Esophagus mucosa (tissue), 1 donor: ENCODE measurements at regions not wholly inside any gene's neighbourhood (a gene's known extent, or its start where the extent isn't known, plus 50 kb on each side); places are given as distances from the start of the nearest gene placed in this dataset.
A peak's percentile ranks its signal among the peaks of the same experiment; 100 is the strongest.

ENCODE experiments used
- ATAC-seq: fragments of 200-7000 bp; cut with Tn5 transposase; one replicate; pipeline ENCODE4 v1.9.1; 2020
- donor health status: DM: yes; HTN: yes; CAD: no.

GRCh38 chr10:4041635-4042034 is 256.6 kb upstream of the KLF6 start:
- ATAC-seq: no peak

DNA sequence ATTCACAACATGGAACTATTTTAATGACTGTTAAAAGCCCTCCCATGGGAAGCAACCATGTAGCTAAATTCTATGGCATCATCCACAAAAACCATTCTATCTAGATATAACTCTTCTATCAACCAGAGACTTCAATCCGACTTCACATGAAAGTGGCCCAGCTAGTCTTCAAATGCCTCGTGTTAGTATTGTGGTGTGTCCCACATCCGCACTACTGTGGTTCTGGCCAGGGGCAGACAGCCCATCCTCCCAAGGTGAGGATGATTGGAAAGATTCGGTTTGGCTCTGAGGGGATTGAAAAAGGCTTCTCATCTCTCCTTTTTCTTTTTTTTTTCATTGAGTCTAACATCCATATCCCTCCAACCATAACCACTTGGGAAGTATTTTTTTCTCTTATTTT is 253.0 kb upstream of the KLF6 start:
- no peak for ATAC-seq

GRCh38 chr10:4035599-4035945 is 250.6 kb upstream of the KLF6 start:
- no peak for ATAC-seq

DNA sequence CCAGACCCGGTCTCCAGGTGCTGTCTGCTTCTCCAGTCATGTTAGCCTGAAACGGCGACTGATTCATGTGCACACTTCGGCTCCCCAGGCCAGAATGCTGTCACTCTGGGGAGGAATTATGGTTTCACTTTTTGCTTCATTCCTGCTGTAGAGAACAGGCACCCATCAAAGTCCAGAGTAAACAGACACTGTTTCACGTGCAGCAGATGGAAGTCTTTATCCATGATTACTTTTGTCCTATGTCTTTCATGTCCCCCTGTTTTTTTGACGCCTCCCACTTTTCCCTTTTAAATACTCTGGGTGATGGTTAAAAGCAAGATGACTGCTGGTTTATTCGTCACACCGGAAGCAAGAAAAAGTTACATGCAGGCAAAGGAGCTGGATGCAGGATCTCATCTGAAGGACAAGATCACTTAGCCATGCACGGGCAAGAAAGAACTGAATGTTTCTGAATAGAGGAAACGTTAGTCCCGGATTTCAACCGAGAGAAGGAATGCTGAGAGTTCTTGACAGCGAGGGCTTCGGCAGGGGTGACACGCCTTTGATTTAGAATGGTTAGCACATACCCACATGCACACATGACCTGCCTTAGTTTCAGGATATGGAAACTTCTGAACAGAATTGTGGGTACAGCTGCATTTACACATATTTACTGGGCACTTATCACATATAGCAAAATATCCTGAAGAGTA is 250.0 kb upstream of the KLF6 start:
- peak; percentile 32 for ATAC-seq

- ATAC-seq: no peak
Measured at GRCh38 chr10:4033341-4033896, 248.4 kb upstream of the KLF6 start.

DNA sequence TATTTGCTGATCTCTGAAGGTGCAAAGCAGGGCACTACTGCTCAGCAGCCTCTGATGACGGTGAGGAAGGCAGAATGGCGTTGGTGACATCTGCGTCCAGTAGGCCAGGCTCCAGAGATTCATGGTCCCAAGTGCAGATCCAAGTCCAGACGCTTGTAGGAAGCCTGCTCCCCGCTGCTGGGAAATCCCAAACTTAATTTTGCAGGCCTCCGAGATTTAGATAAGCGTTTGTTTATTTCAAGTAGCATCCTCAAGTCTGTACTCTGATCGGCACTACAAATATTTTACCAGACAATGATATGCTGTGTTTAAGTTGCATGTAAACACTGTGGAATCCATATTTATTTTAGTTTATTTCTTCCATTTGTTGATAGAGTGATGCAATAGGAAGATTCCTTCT is 244.9 kb upstream of the KLF6 start:
- ATAC-seq: no peak

GRCh38 chr10:4028854-4029583 is 244.0 kb upstream of the KLF6 start:
- ATAC-seq: no peak

DNA sequence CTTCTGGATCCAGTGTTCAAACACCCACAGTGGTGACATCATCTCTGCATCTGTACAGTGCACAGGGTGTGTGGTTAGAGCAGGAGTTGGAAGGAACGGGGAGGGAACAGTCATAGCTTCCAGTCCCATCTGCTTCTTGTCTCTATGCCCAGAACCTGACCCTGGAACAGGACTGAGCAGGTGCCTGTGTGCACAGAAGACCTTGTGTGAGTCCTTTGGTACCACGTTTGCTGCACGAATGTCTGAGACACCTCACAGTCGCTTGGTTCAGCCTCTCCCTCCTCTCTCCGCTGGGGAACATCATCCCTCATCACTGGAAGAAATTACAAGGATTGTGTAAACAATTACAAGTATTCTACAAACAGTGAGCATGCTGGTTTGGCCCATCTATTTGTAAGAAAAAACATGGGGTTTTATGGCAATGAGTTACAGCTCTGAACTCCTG is 243.0 kb upstream of the KLF6 start:
- ATAC-seq: no peak

- ATAC-seq: no peak
Measured at GRCh38 chr10:4025339-4025738, 240.3 kb upstream of the KLF6 start.

DNA sequence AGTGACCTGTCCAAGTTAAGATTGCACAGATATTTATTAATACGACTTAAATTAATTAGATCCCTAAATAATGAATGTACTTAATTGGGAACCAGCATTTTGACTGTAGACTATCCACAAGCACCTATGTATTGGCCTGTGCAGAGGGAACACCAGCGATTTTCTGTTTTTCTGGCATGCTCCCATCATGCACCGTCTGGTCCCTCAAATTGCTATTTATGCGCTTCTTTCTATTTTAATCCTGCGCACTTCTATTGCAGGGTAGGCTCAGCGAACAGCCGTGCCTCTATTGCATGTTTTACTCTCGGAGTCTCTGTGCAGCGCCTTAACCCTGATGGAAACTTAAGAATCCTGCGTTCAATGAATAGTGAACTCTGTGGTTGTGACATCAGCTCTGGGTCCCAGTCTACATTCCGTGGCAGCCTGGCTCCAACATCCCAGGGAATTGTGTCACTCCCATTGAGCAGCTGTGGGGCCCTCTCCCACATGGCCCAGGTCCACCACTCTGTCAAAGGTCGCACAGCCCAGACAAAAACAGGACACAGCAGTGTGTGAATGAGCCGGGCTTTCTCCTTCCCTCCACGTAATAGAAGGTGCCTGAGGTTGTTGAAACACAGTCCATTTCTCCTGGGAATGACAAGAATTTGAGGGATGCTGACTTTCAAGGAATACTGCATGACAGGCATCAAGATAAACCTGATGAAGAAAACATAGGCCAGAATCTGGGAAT is 239.7 kb upstream of the KLF6 start:
- no peak for ATAC-seq

DNA sequence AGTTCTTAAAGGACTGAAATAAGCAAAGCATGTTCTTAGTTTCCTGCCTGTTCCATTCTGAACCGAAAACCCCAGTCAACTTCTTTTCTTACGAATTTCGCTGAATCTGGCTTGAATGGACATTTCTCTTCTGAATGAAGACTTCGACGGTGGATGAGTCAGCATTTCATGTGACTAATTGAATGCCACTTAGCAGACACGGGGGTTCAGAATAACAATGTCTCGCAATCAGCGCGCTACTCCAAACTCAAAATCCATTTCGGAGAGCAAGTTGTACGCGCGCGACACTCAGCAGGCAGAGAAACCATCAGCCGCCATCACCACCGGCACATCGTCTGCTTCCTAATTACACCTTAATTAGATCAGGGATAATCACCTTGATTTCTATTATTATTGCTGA is 239.0 kb upstream of the KLF6 start:
- ATAC-seq: no peak

GRCh38 chr10:4022473-4022872 is 237.5 kb upstream of the KLF6 start:
- no peak for ATAC-seq

- ATAC-seq: no peak
Measured at GRCh38 chr10:4020631-4021030, 235.6 kb upstream of the KLF6 start.

DNA sequence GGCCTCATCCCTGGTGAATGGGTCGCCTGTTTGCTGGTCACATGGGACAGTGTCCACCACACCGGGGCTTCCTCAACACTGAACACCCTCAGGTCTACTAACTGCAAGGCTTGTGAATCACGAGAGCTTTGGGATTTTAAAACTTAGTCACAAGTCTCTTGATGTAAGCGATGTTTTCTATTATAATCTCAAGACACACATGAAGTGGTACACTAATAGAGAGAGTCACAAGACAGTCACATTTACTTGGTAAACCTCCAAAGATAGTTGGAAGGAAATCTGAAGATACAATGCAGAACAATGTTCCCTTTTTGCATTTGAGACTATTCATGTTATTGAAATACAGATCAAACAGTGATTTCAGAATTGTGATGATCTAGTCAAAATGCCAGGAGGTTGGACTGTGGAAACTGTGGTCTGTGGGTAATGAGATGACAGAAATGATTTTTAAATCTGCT is 233.1 kb upstream of the KLF6 start:
- ATAC-seq: no peak

DNA sequence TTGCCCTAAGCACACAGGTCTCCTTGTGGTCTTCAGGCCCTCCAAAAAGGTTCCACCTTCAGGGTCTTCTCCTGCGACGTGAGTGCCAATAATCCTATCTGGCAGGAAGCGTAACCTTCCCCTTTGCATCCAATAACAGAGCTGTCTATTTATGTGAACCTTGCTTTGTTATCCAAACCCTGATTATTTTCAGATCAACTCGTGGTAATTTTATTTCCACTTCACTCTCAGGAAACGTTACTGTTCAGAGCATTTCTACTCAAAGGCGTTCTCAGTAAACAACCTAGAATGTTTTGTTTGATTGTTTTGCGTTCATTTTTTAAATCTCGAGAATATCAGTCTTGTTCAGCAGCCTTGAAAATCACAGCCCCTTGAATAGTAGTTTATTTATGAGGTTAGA is 232.3 kb upstream of the KLF6 start:
- no peak for ATAC-seq

GRCh38 chr10:4016214-4016740 is 231.3 kb upstream of the KLF6 start:
- ATAC-seq: no peak

DNA sequence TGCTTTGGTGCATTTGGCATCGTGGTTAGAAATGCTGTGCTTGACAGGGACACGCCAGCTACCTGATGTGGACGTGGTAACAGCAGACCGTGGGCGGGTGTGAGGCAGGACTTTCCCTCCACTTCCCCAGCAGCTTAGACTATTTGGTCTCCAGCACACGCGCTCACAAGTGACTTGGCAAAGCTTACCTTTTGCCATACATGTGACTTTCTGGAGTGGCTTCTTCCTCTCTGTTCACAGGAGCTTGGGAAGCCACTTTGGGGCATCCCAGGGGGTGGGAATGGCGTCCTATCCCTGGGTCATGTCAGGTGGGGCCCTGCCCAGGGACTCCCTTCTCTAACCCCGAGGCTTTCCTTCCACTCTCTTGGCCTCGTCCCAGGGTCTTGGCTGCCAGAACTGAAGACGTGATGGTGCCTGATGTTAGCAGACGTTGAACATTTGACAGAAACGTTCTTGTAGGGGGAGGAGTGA is 228.7 kb upstream of the KLF6 start:
- ATAC-seq: peak; percentile 46

GRCh38 chr10:4012848-4013247 is 227.8 kb upstream of the KLF6 start:
- no peak for ATAC-seq

GRCh38 chr10:4011136-4011812 is 226.3 kb upstream of the KLF6 start:
- no peak for ATAC-seq

- ATAC-seq: no peak
Measured at GRCh38 chr10:4008676-4009382, 223.8 kb upstream of the KLF6 start.

GRCh38 chr10:4007771-4008170 is 222.8 kb upstream of the KLF6 start:
- ATAC-seq: no peak

GRCh38 chr10:4006858-4007257 is 221.8 kb upstream of the KLF6 start:
- no peak for ATAC-seq
